Tongue (tissue), 1 donor: ENCODE measurements at regions not wholly inside any gene's neighbourhood (a gene's known extent, or its start where the extent isn't known, plus 50 kb on each side); places are given as distances from the start of the nearest gene placed in this dataset.
"Not testable (repeated sequence)": the region's sequence is repeated elsewhere in the genome, so short reads cannot be mapped to it uniquely, and the experiment has no call there.

Experiments
- DNase-seq: peaks from one replicate; pipeline ENCODE4 v3.0.0-alpha.2; 2015

GRCh38 chr9:80707120-80707519 is 982.2 kb downstream of the TLE1 start:
- no peak for DNase-seq

- no peak for DNase-seq
These were observed 988.3 kb downstream of the TLE1 start for GRCh38 chr9:80701061-80701460.

- DNase-seq = peak; percentile 61
These were observed 989.8 kb downstream of the TLE1 start for GRCh38 chr9:80699511-80699998.

GRCh38 chr9:80698725-80699410 is 990.5 kb downstream of the TLE1 start:
- no peak for DNase-seq

GRCh38 chr9:80692751-80693150 is 996.6 kb downstream of the TLE1 start:
- no peak for DNase-seq

GRCh38 chr9:80691229-80691628 is 998.1 kb downstream of the TLE1 start:
- DNase-seq = no peak

- DNase-seq = no peak
These were observed 998.9 kb downstream of the TLE1 start for GRCh38 chr9:80690349-80690939.

GRCh38 chr9:80679916-80680315 is 1009.4 kb downstream of the TLE1 start:
- peak; percentile 12 for DNase-seq

GRCh38 chr9:80678906-80679305 is 1010.4 kb downstream of the TLE1 start:
- DNase-seq = no peak

GRCh38 chr9:80673496-80673895 is 1015.9 kb downstream of the TLE1 start:
- peak; percentile 9 for DNase-seq

GRCh38 chr9:80665479-80665878 is 1023.9 kb downstream of the TLE1 start:
- no peak for DNase-seq

- no peak for DNase-seq
These were observed 1024.8 kb downstream of the TLE1 start for GRCh38 chr9:80664327-80665210.

- not testable (repeated sequence) for DNase-seq
These were observed 1029.6 kb downstream of the TLE1 start for GRCh38 chr9:80659751-80660150.

GRCh38 chr9:80651044-80651443 is 1038.3 kb downstream of the TLE1 start:
- DNase-seq = no peak

- DNase-seq = no peak
These were observed 1039.9 kb downstream of the TLE1 start for GRCh38 chr9:80649496-80649895.

GRCh38 chr9:80649001-80649420 is 1040.3 kb downstream of the TLE1 start:
- peak; percentile 75 for DNase-seq

- no peak for DNase-seq
These were observed 1041.0 kb downstream of the TLE1 start for GRCh38 chr9:80648336-80648735.

GRCh38 chr9:80646211-80646610 is 1043.1 kb downstream of the TLE1 start:
- DNase-seq = no peak

GRCh38 chr9:80644044-80644443 is 1045.3 kb downstream of the TLE1 start:
- DNase-seq = no peak

GRCh38 chr9:80635065-80635464 is 1054.3 kb downstream of the TLE1 start:
- no peak for DNase-seq

- DNase-seq = no peak
These were observed 1057.3 kb downstream of the TLE1 start for GRCh38 chr9:80632041-80632440.

GRCh38 chr9:80622508-80622907 is 1050.7 kb downstream of the TLE4 start:
- DNase-seq = no peak

- DNase-seq = no peak
These were observed 1047.6 kb downstream of the TLE4 start for GRCh38 chr9:80619356-80619755.
